ENCODE measurements at regions not wholly inside any gene's neighbourhood (a gene's known extent, or its start where the extent isn't known, plus 50 kb on each side); places are given as distances from the start of the nearest gene placed in this dataset.
A peak's percentile ranks its signal among the peaks of the same experiment; 100 is the strongest.

GRCh38 chr1:209318181-209319056 lies 265.1 kb upstream of the CAMK1G start:
- DNase-seq = no peak

- no peak for DNase-seq
Observed at GRCh38 chr1:209319057-209319432, 264.5 kb upstream of the CAMK1G start.

- no peak for DNase-seq
Observed at GRCh38 chr1:209319549-209319948, 264.0 kb upstream of the CAMK1G start.

GRCh38 chr1:209323743-209324142 lies 259.8 kb upstream of the CAMK1G start:
- DNase-seq = no peak

GRCh38 chr1:209324901-209325871 lies 258.3 kb upstream of the CAMK1G start:
- no peak for DNase-seq

GRCh38 chr1:209326076-209326475 lies 257.4 kb upstream of the CAMK1G start:
- DNase-seq = no peak

GRCh38 chr1:209326831-209327230 lies 256.7 kb upstream of the CAMK1G start:
- DNase-seq = no peak

- no peak for DNase-seq
Observed at GRCh38 chr1:209328196-209328595, 255.3 kb upstream of the CAMK1G start.

- peak; percentile 32 for DNase-seq
Observed at GRCh38 chr1:209335178-209335577, 248.3 kb upstream of the CAMK1G start.

- DNase-seq = no peak
Observed at GRCh38 chr1:209341146-209341545, 242.4 kb upstream of the CAMK1G start.

GRCh38 chr1:209341673-209342420 lies 241.7 kb upstream of the CAMK1G start:
- DNase-seq = no peak

GRCh38 chr1:209342441-209343175 lies 240.9 kb upstream of the CAMK1G start:
- DNase-seq = no peak

- DNase-seq = no peak
Observed at GRCh38 chr1:209343511-209343910, 240.0 kb upstream of the CAMK1G start.

GRCh38 chr1:209344156-209344555 lies 239.4 kb upstream of the CAMK1G start:
- DNase-seq = no peak

GRCh38 chr1:209349363-209350308 lies 233.9 kb upstream of the CAMK1G start:
- peak; percentile 54 for DNase-seq

GRCh38 chr1:209353053-209353452 lies 230.5 kb upstream of the CAMK1G start:
- no peak for DNase-seq

GRCh38 chr1:209354111-209354839 lies 229.2 kb upstream of the CAMK1G start:
- peak; percentile 92 for DNase-seq

GRCh38 chr1:209354840-209355165 lies 228.7 kb upstream of the CAMK1G start:
- DNase-seq = no peak

- no peak for DNase-seq
Observed at GRCh38 chr1:209355415-209355814, 228.1 kb upstream of the CAMK1G start.

- no peak for DNase-seq
Observed at GRCh38 chr1:209356976-209357377, 226.5 kb upstream of the CAMK1G start.

Data from NCI-H146 (cell line).